ENCODE measurements at regions not wholly inside any gene's neighbourhood (a gene's known extent, or its start where the extent isn't known, plus 50 kb on each side); places are given as distances from the start of the nearest gene placed in this dataset.

DNA sequence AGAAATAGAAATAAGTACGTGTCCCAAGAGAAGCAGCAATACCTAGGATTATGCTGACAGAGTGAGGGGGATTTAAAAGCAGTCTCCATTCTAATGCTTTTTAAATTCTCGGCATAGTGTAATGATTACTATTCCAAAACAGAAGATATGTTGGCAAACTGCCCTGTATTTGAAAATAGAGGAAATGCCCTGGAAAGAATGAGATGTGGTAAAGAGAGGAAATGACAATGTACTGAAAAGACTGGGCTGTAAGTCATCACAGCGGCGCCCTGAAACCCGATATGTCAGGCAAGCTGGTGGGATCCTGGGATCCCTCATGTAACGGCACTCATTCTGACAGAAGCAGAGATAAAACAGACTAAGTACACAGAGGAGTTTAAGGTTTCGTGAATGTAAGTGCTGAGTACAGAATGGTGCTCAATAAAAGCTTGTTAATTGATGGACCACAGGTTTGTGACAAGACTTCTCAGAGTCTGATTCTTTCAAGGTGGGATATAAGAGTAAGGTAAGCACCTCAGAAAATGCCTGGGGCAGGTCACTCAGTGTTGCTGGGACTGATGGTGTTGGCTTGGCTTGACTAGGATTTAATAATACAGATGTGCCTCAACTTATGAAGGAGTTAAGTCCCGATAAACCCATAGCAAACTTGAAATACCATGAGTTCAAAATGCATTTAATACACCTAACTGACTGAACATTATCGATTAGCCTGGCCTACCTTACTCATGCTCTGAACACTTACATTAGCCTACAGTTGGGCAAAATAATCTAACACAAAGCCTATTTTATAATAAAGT, 91.4 kb downstream of the NFKBIZ start:
- Histone ChIP-seq H3K4me3 (no peak overlapping the region), H3K9me3 (no peaks in the 10 kb centered on the region), H3K4me1 (no peaks in the 10 kb centered on the region), H3K36me3 (replicated peaks) (no peaks in the 10 kb centered on the region), H3K27me3 (ENCODE audit: low read depth) (no peaks in the 10 kb centered on the region; the same call in none of the 2 replicates)
- in situ Hi-C loops (cut with MboI; ENCODE audit: low sequenced_read_pairs) = no loop called here
- DNase-seq (ENCODE audit: low spot score in 2 of 2) = no peak

DNA sequence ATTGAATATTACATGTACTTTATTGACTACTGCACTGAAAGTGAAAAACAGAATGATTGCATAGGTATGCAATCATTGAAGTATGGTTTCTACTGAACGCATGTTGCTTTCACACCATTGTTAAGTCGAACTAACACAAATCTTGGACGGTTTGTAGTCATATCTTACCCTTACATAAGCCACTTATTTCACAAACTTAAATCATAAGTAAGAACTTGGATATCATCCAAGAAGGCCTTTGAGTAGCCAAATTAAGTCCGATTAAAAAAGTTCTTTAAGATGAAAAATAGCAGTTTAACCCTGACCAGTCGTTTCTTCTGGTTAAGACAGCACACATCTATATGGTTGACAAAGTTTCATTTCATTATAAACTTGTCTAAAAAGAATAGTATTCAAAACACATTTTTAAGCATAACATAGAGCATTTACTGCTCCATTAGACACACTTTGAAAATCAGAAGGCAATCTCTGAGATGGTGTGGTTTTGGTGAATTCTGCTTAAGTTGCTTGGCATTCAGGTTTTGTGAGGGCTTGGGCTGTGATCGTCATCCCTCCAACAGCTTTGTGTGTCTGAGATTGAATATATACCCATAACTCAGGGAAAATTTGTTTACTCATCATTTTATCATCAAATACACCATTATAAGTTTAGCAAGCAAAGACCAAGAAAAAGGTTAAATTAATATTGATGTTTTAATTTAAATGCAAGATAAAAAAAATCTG, 92.2 kb downstream of the NFKBIZ start:
- in situ Hi-C loops (cut with MboI; ENCODE audit: low sequenced_read_pairs) = no loop called here
- Histone ChIP-seq H3K4me3 (no peak overlapping the region), H3K27me3 (ENCODE audit: low read depth) (no peaks in the 10 kb centered on the region; the same call in none of the 2 replicates), H3K9me3 (no peaks in the 10 kb centered on the region), H3K4me1 (no peaks in the 10 kb centered on the region), H3K36me3 (replicated peaks) (no peaks in the 10 kb centered on the region)
- no peak for DNase-seq (ENCODE audit: low spot score in 2 of 2)

DNA sequence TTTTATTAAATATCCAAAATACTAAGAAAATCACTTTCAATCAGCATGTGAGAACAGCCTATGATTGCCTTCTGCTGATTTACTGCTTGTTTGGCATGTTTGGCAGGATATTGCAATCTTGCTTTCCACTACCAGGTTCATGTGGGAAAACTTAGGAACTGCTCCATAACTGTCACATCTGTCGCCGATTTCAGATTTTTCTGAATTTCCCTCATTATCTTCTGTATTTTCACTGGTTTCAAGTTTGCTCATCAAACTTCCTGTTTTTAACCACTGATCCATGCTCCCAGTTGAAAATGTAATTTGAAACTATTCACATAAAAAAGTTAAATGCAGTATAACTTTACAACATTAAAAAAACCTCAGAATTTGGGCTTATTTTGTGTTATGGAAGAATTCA, 93.0 kb downstream of the NFKBIZ start:
- Histone ChIP-seq H3K27me3 (ENCODE audit: low read depth) (no peaks in the 10 kb centered on the region; the same call in none of the 2 replicates), H3K9me3 (no peaks in the 10 kb centered on the region), H3K36me3 (replicated peaks) (no peaks in the 10 kb centered on the region), H3K4me3 (no peak overlapping the region), H3K4me1 (no peaks in the 10 kb centered on the region)
- no peak for DNase-seq (ENCODE audit: low spot score in 2 of 2)
- in situ Hi-C loops (cut with MboI; ENCODE audit: low sequenced_read_pairs) = no loop called here

DNA sequence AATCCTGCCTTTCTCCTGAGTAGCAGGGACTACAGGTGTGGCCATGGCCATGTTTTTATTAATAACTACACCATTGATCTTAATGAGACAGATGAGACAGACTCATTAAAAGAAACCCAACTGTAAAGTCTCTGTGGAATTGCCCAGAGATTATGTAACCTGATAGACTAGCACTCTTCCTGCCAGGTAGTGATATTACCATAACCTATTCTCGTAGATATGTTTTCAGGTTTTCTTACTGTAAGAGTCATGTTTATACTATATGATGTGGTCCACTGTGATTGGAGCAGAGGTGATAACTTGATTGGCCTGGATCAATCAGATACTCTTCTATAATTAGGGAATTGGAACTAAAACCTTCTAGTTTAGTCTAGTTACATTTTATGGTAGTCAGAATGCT, 93.7 kb downstream of the NFKBIZ start:
- in situ Hi-C loops (cut with MboI; ENCODE audit: low sequenced_read_pairs) = no loop called here
- H3K36me3 ChIP-seq (replicated peaks) = no peaks in the 10 kb centered on the region
- DNase-seq (ENCODE audit: low spot score in 2 of 2) = no peak
- H3K4me3 ChIP-seq = no peak overlapping the region
- H3K9me3 ChIP-seq = no peaks in the 10 kb centered on the region
- H3K27me3 ChIP-seq (ENCODE audit: low read depth) = no peaks in the 10 kb centered on the region; the same call in none of the 2 replicates
- no peaks in the 10 kb centered on the region for H3K4me1 ChIP-seq

DNA sequence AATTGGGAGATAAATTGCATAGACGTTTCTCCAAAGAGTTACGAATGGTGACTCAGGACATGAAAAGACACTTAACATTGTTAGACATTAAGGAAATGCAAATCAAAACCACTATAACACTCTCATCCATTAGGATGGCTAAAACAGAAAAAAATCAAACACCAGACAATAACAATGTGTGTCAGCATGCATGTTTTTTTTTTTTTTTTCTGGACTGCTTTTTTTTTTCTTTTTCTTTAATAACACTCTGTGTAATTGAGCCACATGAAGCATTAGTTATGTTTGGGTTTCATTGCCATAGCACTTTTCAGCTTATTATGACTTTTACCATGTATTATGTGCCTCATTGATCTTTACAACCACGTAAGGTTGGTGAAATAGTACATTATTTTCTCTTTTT, 95.0 kb downstream of the NFKBIZ start:
- H3K27me3 ChIP-seq (ENCODE audit: low read depth) = no peaks in the 10 kb centered on the region; the same call in none of the 2 replicates
- no peak for DNase-seq (ENCODE audit: low spot score in 2 of 2)
- in situ Hi-C loops (cut with MboI; ENCODE audit: low sequenced_read_pairs) = no loop called here

DNA sequence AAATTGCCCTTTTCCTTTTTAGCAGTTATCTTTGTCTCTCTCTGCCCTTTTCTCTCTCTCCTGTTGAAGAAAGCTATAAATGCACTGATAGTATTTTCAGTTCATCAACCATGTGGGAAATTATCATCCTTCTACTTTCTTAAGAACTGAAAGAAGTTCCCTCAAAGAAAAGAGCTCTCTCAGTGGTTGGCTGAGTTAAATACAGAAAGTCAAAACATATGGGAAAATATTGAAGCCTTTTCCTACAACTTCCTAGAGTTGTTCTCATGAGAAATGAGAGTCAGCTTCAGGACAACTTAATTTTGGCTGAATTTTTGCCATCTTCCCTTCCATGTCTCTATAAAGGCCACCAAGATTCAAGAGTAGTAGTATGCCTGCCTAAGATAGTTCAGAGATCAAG, 96.7 kb downstream of the NFKBIZ start:
- Histone ChIP-seq H3K36me3 (replicated peaks) (no peaks in the 10 kb centered on the region), H3K9me3 (no peaks in the 10 kb centered on the region), H3K27me3 (ENCODE audit: low read depth) (no peaks in the 10 kb centered on the region; the same call in 1 of the 2 replicates), H3K4me3 (no peak overlapping the region), H3K4me1 (no peaks in the 10 kb centered on the region)
- in situ Hi-C loops (cut with MboI; ENCODE audit: low sequenced_read_pairs) = no loop called here
- no peak for DNase-seq (ENCODE audit: low spot score in 2 of 2)

More for the DNA sequence above, 95.0 kb downstream of the NFKBIZ start:
- H3K36me3 ChIP-seq (replicated peaks) = no peaks in the 10 kb centered on the region
- H3K4me3 ChIP-seq = no peak overlapping the region
- H3K4me1 ChIP-seq = no peaks in the 10 kb centered on the region
- H3K9me3 ChIP-seq = no peaks in the 10 kb centered on the region

DNA sequence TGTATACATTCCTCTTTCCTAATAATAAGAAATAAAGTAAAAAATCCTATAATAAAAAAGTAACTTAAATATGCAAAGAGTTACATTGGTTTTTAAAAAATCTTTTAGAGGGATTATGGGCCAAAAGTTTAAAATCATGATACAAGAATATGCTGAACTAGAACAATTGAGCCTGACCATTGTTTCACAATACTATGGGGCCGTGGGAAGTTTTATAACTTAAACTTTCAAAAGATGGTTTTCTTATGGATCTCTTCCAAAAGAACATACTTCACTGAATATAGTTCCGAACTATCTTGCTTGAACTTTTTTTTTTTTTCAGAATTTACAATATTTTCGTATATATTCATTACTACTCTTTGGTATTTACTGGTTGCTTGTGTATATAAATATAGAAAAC, 97.6 kb downstream of the NFKBIZ start:
- H3K36me3 ChIP-seq (replicated peaks) = no peaks in the 10 kb centered on the region
- DNase-seq (ENCODE audit: low spot score in 2 of 2) = no peak
- in situ Hi-C loops (cut with MboI; ENCODE audit: low sequenced_read_pairs) = no loop called here
- no peaks in the 10 kb centered on the region for H3K4me1 ChIP-seq
- no peaks in the 10 kb centered on the region; the same call in 1 of the 2 replicates for H3K27me3 ChIP-seq (ENCODE audit: low read depth)
- H3K4me3 ChIP-seq = no peak overlapping the region
- no peaks in the 10 kb centered on the region for H3K9me3 ChIP-seq

DNA sequence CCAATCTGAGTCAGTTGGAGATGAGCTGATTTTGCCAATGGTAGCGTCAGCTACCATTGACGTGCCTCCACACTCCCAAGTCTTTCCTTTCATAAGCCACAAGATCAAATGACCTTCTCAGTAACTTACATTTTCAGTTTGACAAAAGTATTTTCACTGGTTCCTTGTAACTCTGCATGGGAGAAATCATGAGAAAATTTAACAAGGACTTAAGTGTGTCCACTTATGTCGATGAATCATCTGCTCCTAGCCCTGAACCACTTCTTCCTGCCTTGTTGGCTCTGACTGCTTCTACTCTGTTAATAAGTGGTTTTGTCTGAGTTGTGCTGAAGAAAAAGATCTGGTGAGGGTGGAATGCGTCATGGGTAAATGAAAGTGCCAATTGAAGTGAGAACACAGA, 101.2 kb downstream of the NFKBIZ start:
- in situ Hi-C loops (cut with MboI; ENCODE audit: low sequenced_read_pairs) = no loop called here
- Histone ChIP-seq H3K27me3 (ENCODE audit: low read depth) (no peaks in the 10 kb centered on the region), H3K9me3 (no peaks in the 10 kb centered on the region), H3K36me3 (replicated peaks) (no peaks in the 10 kb centered on the region), H3K4me1 (no peaks in the 10 kb centered on the region), H3K4me3 (no peak overlapping the region)
- no peak for DNase-seq (ENCODE audit: low spot score in 2 of 2)

DNA sequence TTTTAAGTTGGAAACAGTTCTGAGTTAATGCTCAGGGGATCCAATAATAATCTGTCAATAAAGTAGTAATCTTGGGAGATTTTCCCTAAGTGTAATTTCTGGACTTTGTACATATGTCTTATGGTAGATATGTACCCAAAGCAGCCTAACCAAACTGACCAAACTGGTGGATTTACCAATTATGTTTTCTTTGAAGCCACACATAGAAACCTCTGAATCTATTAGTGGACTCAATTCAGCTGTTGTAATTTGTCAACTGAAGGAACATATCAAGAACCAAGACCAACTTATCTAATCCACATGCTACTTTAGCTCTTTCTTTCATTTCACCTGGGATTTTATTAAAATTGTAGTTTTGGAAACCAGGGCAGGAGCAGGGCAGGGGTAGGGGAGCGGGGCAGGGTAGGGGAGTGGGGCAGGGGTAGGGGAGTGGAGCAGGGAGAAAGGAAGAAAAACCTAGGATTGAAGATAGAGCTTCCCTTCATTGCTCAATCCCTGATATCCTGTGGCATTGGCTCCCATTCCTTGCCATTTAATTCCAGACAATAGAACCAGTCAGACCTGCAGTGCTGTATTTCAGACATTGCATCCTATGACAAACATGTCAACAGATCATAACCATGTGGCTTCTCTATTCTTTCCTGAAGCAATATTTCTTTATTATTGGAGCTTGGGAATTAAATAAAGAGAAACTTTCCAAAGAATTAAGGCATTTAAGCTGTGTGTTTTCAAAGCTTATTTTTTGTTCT, 101.8 kb downstream of the NFKBIZ start:
- no peaks in the 10 kb centered on the region for H3K27me3 ChIP-seq (ENCODE audit: low read depth)
- no peak for DNase-seq (ENCODE audit: low spot score in 2 of 2)
- in situ Hi-C loops (cut with MboI; ENCODE audit: low sequenced_read_pairs) = no loop called here
- no peaks in the 10 kb centered on the region for H3K4me1 ChIP-seq
- H3K36me3 ChIP-seq (replicated peaks) = no peaks in the 10 kb centered on the region
- no peak overlapping the region for H3K4me3 ChIP-seq
- no peaks in the 10 kb centered on the region for H3K9me3 ChIP-seq

DNA sequence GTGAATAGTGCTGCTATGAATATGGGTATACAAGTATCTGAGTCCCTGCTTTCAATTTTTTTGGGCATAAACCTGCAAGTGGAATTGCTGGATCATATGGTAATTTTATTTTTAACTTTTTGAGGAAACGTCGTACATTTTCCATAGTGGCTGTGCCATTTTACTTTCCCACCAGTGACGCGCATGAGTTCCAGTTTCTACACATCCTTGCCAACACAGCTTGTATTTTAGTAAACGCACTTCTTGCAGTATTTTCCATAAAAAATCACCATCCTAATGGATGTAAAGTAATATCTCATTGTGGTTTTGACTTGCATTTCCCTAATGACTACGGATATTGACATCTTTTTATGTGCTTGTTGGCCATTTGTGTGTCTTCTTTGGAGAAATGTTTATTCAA, 105.0 kb downstream of the NFKBIZ start:
- Histone ChIP-seq H3K27me3 (ENCODE audit: low read depth) (no peaks in the 10 kb centered on the region), H3K36me3 (replicated peaks) (no peaks in the 10 kb centered on the region), H3K9me3 (no peaks in the 10 kb centered on the region), H3K4me1 (no peaks in the 10 kb centered on the region), H3K4me3 (no peak overlapping the region)
- DNase-seq (ENCODE audit: low spot score in 2 of 2) = no peak
- in situ Hi-C loops (cut with MboI; ENCODE audit: low sequenced_read_pairs) = no loop called here

DNA sequence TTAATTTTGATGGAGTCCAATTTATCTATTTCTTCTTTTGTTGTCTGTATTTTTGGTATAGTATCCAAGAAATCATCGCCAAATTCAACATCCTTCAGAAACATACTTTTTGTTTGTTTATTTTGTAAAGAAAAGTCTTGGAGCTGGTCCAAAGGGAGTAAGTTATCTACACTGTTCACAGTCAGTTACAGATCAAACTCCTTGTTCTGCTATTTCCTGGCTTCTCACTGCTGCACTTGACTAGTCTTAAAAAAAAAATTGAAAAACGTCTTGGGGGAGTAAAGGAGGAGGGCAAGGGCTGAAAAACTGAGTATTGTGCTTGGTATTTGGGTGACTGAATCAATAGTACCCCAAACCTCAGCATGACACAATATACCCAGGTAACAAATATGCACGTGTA, 105.6 kb downstream of the NFKBIZ start:
- in situ Hi-C loops (cut with MboI; ENCODE audit: low sequenced_read_pairs) = no loop called here
- no peak for DNase-seq (ENCODE audit: low spot score in 2 of 2)
- Histone ChIP-seq H3K4me1 (no peaks in the 10 kb centered on the region), H3K36me3 (replicated peaks) (no peaks in the 10 kb centered on the region), H3K27me3 (ENCODE audit: low read depth) (no peaks in the 10 kb centered on the region), H3K4me3 (no peak overlapping the region), H3K9me3 (no peaks in the 10 kb centered on the region)

DNA sequence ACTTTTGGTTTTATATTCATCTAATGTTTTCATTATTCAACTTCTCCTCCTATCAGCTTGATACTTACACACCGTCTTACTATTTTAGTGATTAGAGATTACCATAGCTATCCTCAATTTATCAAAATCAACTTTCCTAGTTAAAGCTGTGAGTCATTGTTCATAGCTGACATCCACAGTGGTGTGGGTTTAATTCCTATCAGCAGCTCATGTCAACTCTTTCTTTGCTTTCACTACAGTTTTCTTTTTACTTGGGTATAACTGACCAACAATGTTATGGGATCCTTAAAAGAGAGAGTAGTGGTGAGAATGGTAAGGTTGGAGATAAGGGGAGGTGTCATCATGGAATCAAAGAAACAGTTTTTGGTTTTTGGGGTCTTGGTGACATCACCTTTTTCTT, 112.7 kb downstream of the NFKBIZ start:
- Histone ChIP-seq H3K4me3 (no peak overlapping the region), H3K9me3 (no peaks in the 10 kb centered on the region), H3K36me3 (replicated peaks) (no peaks in the 10 kb centered on the region), H3K27me3 (ENCODE audit: low read depth) (no peaks in the 10 kb centered on the region), H3K4me1 (no peaks in the 10 kb centered on the region)
- no peak for DNase-seq (ENCODE audit: low spot score in 2 of 2)
- in situ Hi-C loops (cut with MboI; ENCODE audit: low sequenced_read_pairs) = no loop called here

DNA sequence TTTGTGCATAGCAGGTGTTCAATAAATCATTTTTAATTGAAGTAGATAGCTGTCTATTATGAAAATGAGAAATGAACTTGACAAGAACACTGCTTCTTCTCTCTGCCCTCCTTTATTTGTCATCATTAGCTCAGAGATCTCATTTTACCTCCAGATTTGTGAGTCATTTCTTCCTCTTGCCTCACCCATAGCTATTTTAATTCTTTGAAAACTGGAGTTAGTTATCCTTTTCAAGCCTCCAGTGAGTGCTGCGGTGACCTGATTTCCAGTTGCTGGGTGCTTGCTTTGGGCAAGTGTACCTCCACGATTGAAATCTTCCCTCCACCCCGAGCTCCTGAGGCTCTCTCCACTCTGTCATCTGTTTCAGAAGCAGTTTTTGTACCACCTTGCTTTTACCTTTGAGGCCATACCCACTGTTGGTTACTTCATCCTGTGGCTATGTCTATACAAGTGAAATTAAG, 114.6 kb downstream of the NFKBIZ start:
- DNase-seq (ENCODE audit: low spot score in 2 of 2) = no peak
- H3K4me1 ChIP-seq = no peaks in the 10 kb centered on the region
- in situ Hi-C loops (cut with MboI; ENCODE audit: low sequenced_read_pairs) = no loop called here
- no peaks in the 10 kb centered on the region for H3K9me3 ChIP-seq
- no peaks in the 10 kb centered on the region for H3K36me3 ChIP-seq (replicated peaks)
- H3K4me3 ChIP-seq = no peak overlapping the region
- H3K27me3 ChIP-seq (ENCODE audit: low read depth) = no peaks in the 10 kb centered on the region

DNA sequence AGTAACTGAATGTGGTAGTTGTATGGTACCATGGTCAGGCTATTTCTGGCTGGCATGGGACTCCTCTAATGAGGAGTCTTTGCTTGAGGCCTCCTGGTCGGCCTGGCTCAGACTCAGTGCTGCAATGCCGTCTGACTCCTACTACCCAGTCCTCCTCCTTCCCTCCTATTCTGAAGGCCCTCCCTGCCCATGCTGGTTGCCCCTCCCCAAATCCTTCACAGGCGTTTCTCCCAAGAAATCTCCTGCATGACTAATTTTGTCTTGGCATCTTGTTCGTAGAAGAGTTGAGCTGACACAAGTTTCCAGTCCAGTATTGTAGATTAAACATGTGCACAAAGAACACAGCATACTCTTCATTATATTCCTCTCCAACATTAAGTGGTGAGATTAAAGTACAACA, 115.5 kb downstream of the NFKBIZ start:
- in situ Hi-C loops (cut with MboI; ENCODE audit: low sequenced_read_pairs) = no loop called here
- DNase-seq (ENCODE audit: low spot score in 2 of 2) = no peak
- no peaks in the 10 kb centered on the region for H3K9me3 ChIP-seq
- no peaks in the 10 kb centered on the region for H3K36me3 ChIP-seq (replicated peaks)
- H3K4me3 ChIP-seq = no peak overlapping the region
- H3K27me3 ChIP-seq (ENCODE audit: low read depth) = no peaks in the 10 kb centered on the region
- no peaks in the 10 kb centered on the region for H3K4me1 ChIP-seq
